Thyroid gland (tissue), 4 donors: ENCODE measurements at regions not wholly inside any gene's neighbourhood (a gene's known extent, or its start where the extent isn't known, plus 50 kb on each side); places are given as distances from the start of the nearest gene placed in this dataset.

ENCODE experiments used
- POLR2A ChIP-seq, 2 donors: fragments of 450-650 bp; IDR thresholded peaks; one replicate each; pipeline ENCODE4 v1.6.1; 2017; ENCODE audit warnings: antibody characterized with exemption in 2 of 2, mild to moderate bottlenecking in 2 of 2, moderate library complexity in 1 of 2
- TF ChIP-seq, protein P1 (sequence below), 6 experiments: fragments of 200-600 bp in 3 of 6; fragments of 450-650 bp in 3 of 6; sonication (generic) in 3 of 6; IDR thresholded peaks; one replicate each; pipeline ENCODE4 v1.5.1; 2016 to 2019; ENCODE audit warnings: antibody characterized with exemption in 6 of 6, mild to moderate bottlenecking in 2 of 6, inconsistent platforms in 1 of 6, moderate library complexity in 1 of 6

DNA sequence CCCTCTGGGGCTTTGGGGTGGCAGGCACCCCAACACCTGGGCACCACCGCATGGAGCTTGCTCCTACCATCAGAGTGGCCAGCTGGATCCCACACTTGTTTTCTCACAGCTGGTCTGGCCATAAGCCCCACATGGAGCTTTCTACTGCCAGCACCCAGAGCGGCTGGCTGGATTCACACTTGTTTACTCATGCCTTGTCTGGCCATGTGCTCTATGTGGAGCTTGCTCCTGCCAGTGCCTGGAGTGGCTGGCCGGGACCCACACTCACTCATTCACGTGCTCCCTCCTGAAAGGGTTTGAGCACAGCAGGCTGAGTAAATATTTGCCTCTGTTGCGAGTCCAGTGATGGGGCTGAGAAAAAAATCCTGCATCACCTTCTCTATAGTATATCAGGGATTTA lies 487.0 kb downstream of the CD109 start:
- no peak for TF ChIP-seq POLR2A (IDR thresholded peaks at IDR 0.05)
- TF ChIP-seq, protein P1, sequence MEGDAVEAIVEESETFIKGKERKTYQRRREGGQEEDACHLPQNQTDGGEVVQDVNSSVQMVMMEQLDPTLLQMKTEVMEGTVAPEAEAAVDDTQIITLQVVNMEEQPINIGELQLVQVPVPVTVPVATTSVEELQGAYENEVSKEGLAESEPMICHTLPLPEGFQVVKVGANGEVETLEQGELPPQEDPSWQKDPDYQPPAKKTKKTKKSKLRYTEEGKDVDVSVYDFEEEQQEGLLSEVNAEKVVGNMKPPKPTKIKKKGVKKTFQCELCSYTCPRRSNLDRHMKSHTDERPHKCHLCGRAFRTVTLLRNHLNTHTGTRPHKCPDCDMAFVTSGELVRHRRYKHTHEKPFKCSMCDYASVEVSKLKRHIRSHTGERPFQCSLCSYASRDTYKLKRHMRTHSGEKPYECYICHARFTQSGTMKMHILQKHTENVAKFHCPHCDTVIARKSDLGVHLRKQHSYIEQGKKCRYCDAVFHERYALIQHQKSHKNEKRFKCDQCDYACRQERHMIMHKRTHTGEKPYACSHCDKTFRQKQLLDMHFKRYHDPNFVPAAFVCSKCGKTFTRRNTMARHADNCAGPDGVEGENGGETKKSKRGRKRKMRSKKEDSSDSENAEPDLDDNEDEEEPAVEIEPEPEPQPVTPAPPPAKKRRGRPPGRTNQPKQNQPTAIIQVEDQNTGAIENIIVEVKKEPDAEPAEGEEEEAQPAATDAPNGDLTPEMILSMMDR (IDR thresholded peaks at IDR 0.05), result no peak
